GM20000 (cell line): ENCODE measurements at regions not wholly inside any gene's neighbourhood (a gene's known extent, or its start where the extent isn't known, plus 50 kb on each side); places are given as distances from the start of the nearest gene placed in this dataset.

Experiments used
- DNase-seq: peaks from one replicate; pipeline ENCODE4 v3.0.0; 2012; ENCODE audit warnings: low spot score
- TF ChIP-seq, protein P1 (sequence below): IDR thresholded peaks from 2 replicates; pipeline ENCODE4 v1.5.1; 2012; ENCODE audit warnings: mild to moderate bottlenecking, control low read depth; ENCODE audit errors: extremely low read depth, missing control alignments

DNA sequence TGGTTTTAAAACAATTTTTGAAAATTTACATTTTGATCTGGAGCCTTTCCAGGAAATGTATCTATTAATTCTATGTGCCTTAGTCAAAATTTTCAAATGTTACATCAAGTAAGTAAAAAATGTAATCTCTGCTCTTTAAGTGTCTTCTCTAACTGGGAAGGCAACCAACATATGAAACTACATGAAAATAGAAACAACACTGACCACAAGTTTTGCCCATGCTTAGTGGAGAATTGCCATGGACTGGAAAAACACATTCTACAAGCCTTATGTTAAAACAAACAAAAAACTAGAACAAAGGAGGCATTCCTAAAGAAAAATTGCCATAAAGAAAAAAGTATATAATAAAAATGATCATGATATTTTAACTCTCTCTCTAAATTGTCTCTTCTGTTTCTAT lies 75.9 kb upstream of the SPRED1 start:
- no peak for DNase-seq
- TF ChIP-seq, protein P1, sequence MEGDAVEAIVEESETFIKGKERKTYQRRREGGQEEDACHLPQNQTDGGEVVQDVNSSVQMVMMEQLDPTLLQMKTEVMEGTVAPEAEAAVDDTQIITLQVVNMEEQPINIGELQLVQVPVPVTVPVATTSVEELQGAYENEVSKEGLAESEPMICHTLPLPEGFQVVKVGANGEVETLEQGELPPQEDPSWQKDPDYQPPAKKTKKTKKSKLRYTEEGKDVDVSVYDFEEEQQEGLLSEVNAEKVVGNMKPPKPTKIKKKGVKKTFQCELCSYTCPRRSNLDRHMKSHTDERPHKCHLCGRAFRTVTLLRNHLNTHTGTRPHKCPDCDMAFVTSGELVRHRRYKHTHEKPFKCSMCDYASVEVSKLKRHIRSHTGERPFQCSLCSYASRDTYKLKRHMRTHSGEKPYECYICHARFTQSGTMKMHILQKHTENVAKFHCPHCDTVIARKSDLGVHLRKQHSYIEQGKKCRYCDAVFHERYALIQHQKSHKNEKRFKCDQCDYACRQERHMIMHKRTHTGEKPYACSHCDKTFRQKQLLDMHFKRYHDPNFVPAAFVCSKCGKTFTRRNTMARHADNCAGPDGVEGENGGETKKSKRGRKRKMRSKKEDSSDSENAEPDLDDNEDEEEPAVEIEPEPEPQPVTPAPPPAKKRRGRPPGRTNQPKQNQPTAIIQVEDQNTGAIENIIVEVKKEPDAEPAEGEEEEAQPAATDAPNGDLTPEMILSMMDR, result no peak

DNA sequence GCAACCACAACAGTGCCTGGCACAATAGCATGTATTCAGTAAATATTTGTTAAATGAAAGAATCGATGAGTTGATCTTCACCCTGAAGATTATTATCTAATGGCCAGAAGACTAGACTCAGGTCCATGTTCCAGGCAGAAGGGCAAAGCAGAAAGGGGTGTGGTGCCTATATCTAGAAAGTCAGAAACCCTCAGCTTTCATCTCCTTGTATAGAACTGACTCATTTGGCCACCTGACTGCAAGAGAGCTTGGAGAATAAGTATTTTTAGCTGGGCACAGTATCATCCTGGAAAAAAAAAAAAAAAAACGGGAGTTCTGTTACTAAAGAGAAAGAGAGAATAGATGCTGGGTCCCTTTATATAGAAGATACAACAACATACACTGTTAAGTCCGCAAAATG lies 69.7 kb upstream of the SPRED1 start:
- TF ChIP-seq, protein P1, result no peak
- no peak for DNase-seq

DNA sequence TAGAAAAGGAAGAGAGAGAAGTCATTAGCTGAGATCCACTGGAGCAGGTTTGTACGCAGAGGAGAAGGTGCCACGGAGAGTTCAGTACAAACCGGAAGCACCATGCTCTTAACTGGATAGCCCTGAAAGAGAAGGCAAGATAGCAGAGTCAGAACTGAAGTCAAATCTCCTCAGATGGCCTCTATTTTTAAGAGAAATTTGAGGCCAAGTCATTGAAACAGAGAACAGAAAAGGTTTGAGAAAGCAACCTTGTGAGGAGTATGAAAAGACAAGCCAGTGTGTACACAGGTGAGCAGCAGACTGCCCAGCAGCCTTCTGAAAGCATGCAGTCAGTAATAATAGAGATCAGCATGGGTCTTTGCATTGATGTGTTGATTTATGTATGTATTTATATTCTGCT lies 66.1 kb upstream of the SPRED1 start:
- TF ChIP-seq, protein P1, result no peak
- no peak for DNase-seq

DNA sequence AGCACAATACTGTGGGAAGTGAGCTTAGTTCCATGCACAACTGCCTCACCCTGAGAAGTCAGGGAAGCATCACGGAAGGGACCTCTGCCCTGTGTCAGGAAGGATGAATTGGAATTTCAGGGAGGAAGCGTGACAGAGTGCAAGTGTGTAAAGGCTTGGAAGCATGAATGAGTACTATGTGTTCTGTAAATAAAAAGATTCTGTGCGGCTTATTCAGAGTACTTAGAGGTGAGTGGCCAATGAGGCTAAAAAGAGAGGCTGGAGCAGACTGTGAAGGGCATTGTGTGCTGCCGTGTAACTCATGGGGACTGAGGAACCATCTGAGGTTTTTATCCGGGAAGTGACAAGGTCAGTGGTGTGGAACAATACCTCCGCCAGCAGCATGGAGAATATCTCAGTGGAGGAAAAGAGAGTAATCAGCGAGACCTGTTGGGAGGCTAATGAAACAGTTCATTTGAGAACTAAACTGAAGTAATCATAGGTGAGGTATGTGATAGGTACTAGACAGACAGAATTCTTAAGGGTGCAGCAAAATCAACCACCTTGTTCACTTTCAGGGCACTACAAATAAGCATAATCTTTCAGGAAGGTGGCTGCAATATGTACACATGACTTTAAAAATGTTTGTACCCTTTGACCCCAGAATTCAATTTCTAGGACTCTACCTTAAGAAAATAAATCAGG lies 64.9 kb upstream of the SPRED1 start:
- TF ChIP-seq, protein P1, result no peak
- DNase-seq, result no peak

DNA sequence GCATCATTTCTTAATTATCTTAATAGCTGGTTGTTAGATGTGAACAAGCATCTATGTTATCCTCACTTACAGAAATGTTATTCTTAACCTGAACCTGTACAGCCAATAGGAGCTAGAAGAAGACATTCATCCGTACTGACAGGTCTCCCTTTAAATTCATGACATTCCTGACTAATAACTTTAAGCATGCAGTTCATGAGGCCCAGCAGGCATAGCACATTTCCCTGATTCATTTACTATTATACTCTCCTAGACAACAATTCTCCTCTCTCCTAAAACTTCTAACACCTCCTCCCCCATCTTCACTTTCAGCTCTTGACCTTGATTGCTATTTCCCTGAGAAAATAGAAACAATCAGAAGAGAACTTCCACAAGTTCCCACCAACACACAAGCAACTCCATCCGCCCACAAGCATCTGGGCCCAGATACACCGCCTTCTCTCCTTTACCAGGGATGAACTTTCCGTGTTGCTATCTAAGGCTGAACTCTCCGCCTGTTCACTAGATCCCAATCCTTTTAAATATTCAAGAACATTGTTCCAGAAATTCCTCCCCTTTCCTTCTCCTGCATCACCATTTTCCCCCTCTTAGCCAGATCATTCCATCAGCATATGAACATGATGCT lies 62.9 kb upstream of the SPRED1 start:
- TF ChIP-seq, protein P1, result no peak
- DNase-seq, result no peak

DNA sequence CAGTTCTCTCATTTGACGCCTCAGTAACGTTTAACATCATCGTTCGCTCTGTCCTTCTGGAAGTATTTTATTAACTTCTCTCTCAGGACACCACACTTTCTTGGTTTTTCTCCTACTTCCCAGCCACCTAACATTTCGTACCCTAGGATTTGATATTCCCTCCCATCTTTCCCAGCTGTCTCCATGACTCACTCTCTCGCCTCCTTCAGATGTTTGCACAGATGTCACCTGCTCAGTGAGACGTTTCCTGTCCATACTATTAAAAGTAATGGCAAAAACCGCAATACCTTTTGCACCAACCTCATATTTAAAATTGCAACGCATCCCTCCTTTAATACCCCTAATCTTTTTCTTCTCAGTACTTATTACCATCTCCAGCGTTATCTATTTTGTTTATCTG lies 62.1 kb upstream of the SPRED1 start:
- no peak for DNase-seq
- TF ChIP-seq, protein P1, result no peak

DNA sequence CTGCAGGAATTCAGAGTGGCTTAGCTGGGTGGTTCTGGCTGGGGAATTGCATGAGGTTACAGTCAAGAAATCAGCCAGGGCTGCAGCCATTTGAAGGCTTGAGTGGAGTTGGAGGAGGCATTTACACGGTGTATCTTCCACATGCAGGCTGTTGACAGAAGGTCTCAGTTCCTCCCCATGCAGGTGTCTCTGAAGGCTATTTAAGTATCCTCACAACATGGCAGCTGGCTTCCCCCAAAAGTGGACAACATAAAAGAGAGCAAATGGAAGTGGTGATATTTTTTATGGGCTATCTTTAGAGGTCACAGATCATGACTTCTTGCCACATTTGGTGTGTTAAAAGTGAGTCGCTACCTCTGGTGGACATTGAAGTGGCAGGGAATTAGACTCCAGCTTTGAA lies 60.1 kb upstream of the SPRED1 start:
- TF ChIP-seq, protein P1, result no peak
- no peak for DNase-seq
